ENCODE measurements at regions not wholly inside any gene's neighbourhood (a gene's known extent, or its start where the extent isn't known, plus 50 kb on each side); places are given as distances from the start of the nearest gene placed in this dataset.

- Histone ChIP-seq H3K27me3 (replicated peaks) (no peaks in the 10 kb centered on the region), H3K27ac (no peak overlapping the region), H3K36me3 (replicated peaks) (no peaks in the 10 kb centered on the region), H3K4me3 (ENCODE audit: low read depth, low read length) (no peak overlapping the region)
- no peak for TF ChIP-seq CTCF (IDR thresholded peaks at IDR 0.05; ENCODE audit: low read depth, low read length, missing control alignments)
- in situ Hi-C loops (cut with HindIII; ENCODE audit: low pct_ligation_motif_present, low sequenced_read_pairs), result no loop called here
- no peak for DNase-seq
Measured at GRCh38 chr6:5871296-5871695, 135.4 kb downstream of the NRN1 start.

DNA sequence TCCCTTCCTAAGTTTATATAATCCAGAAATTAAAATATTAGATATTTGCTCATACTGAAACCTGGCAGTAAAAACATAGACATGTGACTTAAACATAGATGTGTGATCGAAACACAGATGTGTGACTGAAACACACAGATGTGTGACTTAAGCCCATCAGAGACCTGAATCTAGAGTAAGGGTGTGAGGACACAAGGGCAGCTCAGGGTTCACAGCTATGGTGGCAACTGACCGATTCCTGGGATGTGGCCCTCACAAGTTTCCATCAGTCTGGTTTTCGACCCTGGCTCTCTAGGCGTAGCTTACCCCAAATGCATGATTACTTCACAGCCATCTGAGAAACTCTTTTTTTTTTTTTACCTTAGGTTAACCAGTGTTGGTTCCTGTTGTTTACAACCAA lies 137.0 kb downstream of the NRN1 start:
- no peak overlapping the region for H3K27ac ChIP-seq
- in situ Hi-C loops (cut with HindIII; ENCODE audit: low pct_ligation_motif_present, low sequenced_read_pairs), result no loop called here
- no peak for TF ChIP-seq CTCF (IDR thresholded peaks at IDR 0.05; ENCODE audit: low read depth, low read length, missing control alignments)
- no peak for DNase-seq
- no peaks in the 10 kb centered on the region for H3K36me3 ChIP-seq (replicated peaks)
- no peaks in the 10 kb centered on the region for H3K27me3 ChIP-seq (replicated peaks)
- no peak overlapping the region for H3K4me3 ChIP-seq (ENCODE audit: low read depth, low read length)

DNA sequence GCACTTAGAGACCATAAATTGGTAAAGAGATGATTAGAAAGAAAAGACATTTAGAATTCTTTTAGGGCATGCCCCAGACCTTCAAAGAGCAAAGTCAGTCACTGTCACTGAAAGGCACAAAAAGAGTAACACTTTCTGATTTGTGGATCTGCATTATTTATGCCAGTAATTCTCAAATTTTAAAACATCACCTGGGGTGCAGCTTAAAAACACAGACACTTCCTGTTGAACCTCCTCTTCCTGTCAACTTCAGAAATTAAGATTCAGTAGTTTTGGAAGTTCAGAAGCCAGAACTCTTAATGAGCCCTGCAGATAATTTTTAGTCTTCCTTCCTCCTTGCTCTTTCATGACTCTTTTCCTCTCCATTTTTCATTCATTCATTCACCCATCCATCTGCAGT lies 137.5 kb downstream of the NRN1 start:
- DNase-seq, result no peak
- no peak for TF ChIP-seq CTCF (IDR thresholded peaks at IDR 0.05; ENCODE audit: low read depth, low read length, missing control alignments)
- in situ Hi-C loops (cut with HindIII; ENCODE audit: low pct_ligation_motif_present, low sequenced_read_pairs), result no loop called here
- H3K36me3 ChIP-seq (replicated peaks), result no peaks in the 10 kb centered on the region
- H3K27me3 ChIP-seq (replicated peaks), result no peaks in the 10 kb centered on the region
- H3K4me3 ChIP-seq (ENCODE audit: low read depth, low read length), result no peak overlapping the region
- H3K27ac ChIP-seq, result no peak overlapping the region

DNA sequence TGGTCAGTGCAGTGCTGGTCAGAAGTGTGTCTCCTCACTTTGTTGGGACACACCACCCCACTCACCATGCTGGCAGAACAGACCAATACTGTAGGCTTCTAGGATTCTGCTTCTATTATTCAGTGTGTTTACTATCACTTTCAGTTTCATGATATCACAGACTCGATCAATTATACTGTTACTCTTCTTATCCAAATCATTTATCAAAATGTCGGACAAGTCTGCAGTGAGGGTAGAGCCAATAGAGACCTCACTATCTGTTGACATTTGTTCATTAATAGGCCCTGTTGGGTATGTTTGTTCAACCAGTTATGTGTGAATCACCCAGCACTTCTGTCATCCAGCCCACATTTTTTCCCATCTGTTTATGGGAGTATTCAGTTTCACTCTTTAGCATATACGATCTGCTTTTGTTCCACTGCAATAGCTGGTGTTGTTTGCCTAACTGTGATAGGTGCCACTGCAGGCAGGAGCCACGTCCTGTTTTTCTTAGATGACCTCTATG lies 140.1 kb downstream of the NRN1 start:
- in situ Hi-C loops (cut with HindIII; ENCODE audit: low pct_ligation_motif_present, low sequenced_read_pairs), result no loop called here
- Histone ChIP-seq H3K27ac (no peak overlapping the region), H3K4me3 (ENCODE audit: low read depth, low read length) (peak overlapping the region; percentile 12), H3K36me3 (replicated peaks) (no peaks in the 10 kb centered on the region), H3K27me3 (replicated peaks) (no peaks in the 10 kb centered on the region)
- peak; percentile 65 for DNase-seq
- TF ChIP-seq CTCF (IDR thresholded peaks at IDR 0.05; ENCODE audit: low read depth, low read length, missing control alignments), result no peak

- in situ Hi-C loops (cut with HindIII; ENCODE audit: low pct_ligation_motif_present, low sequenced_read_pairs), result no loop called here
- no peak overlapping the region for H3K27ac ChIP-seq
- no peaks in the 10 kb centered on the region for H3K36me3 ChIP-seq (replicated peaks)
- no peak for DNase-seq
- no peaks in the 10 kb centered on the region for H3K27me3 ChIP-seq (replicated peaks)
- TF ChIP-seq CTCF (IDR thresholded peaks at IDR 0.05; ENCODE audit: low read depth, low read length, missing control alignments), result no peak
- no peak overlapping the region for H3K4me3 ChIP-seq (ENCODE audit: low read depth, low read length)
Measured at GRCh38 chr6:5865506-5866031, 141.2 kb downstream of the NRN1 start.

DNA sequence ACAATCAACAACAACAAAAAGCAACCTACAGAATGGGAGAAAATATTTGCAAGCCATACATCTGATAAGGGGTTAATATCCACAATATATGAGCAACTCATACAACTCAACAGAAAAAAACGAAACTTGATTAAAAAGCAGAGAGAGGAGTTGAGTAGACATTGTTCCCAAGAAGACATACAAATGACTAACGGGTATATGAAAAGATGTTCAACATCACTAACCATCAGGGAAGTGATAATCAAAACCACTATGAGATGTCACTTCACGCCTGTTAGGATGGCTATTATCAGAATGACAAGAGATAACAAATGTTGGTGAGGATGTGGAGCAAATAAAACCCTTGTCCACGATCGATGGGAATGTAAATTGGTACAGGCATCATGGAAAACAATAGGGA lies 145.9 kb downstream of the NRN1 start:
- no peak overlapping the region for H3K27ac ChIP-seq
- TF ChIP-seq CTCF (IDR thresholded peaks at IDR 0.05; ENCODE audit: low read depth, low read length, missing control alignments), result no peak
- in situ Hi-C loops (cut with HindIII; ENCODE audit: low pct_ligation_motif_present, low sequenced_read_pairs), result no loop called here

More for the DNA sequence above, 145.9 kb downstream of the NRN1 start:
- Histone ChIP-seq H3K4me3 (ENCODE audit: low read depth, low read length) (no peak overlapping the region), H3K36me3 (replicated peaks) (no peaks in the 10 kb centered on the region), H3K27me3 (replicated peaks) (no peaks in the 10 kb centered on the region)
- no peak for DNase-seq
